ENCODE measurements at regions not wholly inside any gene's neighbourhood (a gene's known extent, or its start where the extent isn't known, plus 50 kb on each side); places are given as distances from the start of the nearest gene placed in this dataset.

GRCh38 chr3:82012775-82013174 is 251.3 kb upstream of the GBE1 start:
- Mint-ChIP-seq H3K4me3 (ENCODE audit: unreplicated experiment) (no peak overlapping the region), H3K27me3 (ENCODE audit: low read depth) (no peaks in the 10 kb centered on the region), H3K27ac (ENCODE audit: unreplicated experiment) (no peak overlapping the region), H3K36me3 (ENCODE audit: low read depth) (no peaks in the 10 kb centered on the region), H3K9me3 (ENCODE audit: low read depth) (peaks cover 9% of the 10 kb centered on the region), H3K4me1 (ENCODE audit: low read depth) (no peaks in the 10 kb centered on the region)
- no peak for DNase-seq (ENCODE audit: low spot score)
- peak; percentile 68 for TF ChIP-seq CTCF (IDR thresholded peaks at IDR 0.05)

GRCh38 chr3:82011336-82011735 is 249.9 kb upstream of the GBE1 start:
- no peaks in the 10 kb centered on the region for H3K27me3 Mint-ChIP-seq (ENCODE audit: low read depth)
- H3K4me1 Mint-ChIP-seq (ENCODE audit: low read depth): no peaks in the 10 kb centered on the region
- no peak for DNase-seq (ENCODE audit: low spot score)
- no peak for TF ChIP-seq CTCF (IDR thresholded peaks at IDR 0.05)
- H3K4me3 Mint-ChIP-seq (ENCODE audit: unreplicated experiment): no peak overlapping the region
- H3K36me3 Mint-ChIP-seq (ENCODE audit: low read depth): no peaks in the 10 kb centered on the region
- no peak overlapping the region for H3K27ac Mint-ChIP-seq (ENCODE audit: unreplicated experiment)
- H3K9me3 Mint-ChIP-seq (ENCODE audit: low read depth): peaks cover 21% of the 10 kb centered on the region

GRCh38 chr3:82005266-82005665 is 243.8 kb upstream of the GBE1 start:
- Mint-ChIP-seq H3K9me3 (ENCODE audit: low read depth) (peaks cover 16% of the 10 kb centered on the region), H3K27me3 (ENCODE audit: low read depth) (no peaks in the 10 kb centered on the region), H3K27ac (ENCODE audit: unreplicated experiment) (no peak overlapping the region), H3K4me1 (ENCODE audit: low read depth) (peaks cover 27% of the 10 kb centered on the region), H3K4me3 (ENCODE audit: unreplicated experiment) (no peak overlapping the region), H3K36me3 (ENCODE audit: low read depth) (no peaks in the 10 kb centered on the region)
- no peak for DNase-seq (ENCODE audit: low spot score)
- no peak for TF ChIP-seq CTCF (IDR thresholded peaks at IDR 0.05)

- no peak overlapping the region for H3K27ac Mint-ChIP-seq (ENCODE audit: unreplicated experiment)
- H3K36me3 Mint-ChIP-seq (ENCODE audit: low read depth): no peaks in the 10 kb centered on the region
- H3K4me3 Mint-ChIP-seq (ENCODE audit: unreplicated experiment): no peak overlapping the region
- no peak for DNase-seq (ENCODE audit: low spot score)
- peaks cover 16% of the 10 kb centered on the region for H3K9me3 Mint-ChIP-seq (ENCODE audit: low read depth)
- H3K4me1 Mint-ChIP-seq (ENCODE audit: low read depth): peaks cover 27% of the 10 kb centered on the region
- TF ChIP-seq CTCF (IDR thresholded peaks at IDR 0.05): no peak
- H3K27me3 Mint-ChIP-seq (ENCODE audit: low read depth): no peaks in the 10 kb centered on the region
Observed at GRCh38 chr3:82004266-82004665, 242.8 kb upstream of the GBE1 start.

- TF ChIP-seq CTCF (IDR thresholded peaks at IDR 0.05): no peak
- Mint-ChIP-seq H3K9me3 (ENCODE audit: low read depth) (peaks cover 13% of the 10 kb centered on the region), H3K27ac (ENCODE audit: unreplicated experiment) (no peak overlapping the region), H3K4me1 (ENCODE audit: low read depth) (peaks cover 36% of the 10 kb centered on the region), H3K27me3 (ENCODE audit: low read depth) (no peaks in the 10 kb centered on the region), H3K36me3 (ENCODE audit: low read depth) (no peaks in the 10 kb centered on the region), H3K4me3 (ENCODE audit: unreplicated experiment) (no peak overlapping the region)
- no peak for DNase-seq (ENCODE audit: low spot score)
Observed at GRCh38 chr3:82002986-82003642, 241.7 kb upstream of the GBE1 start.
